ENCODE measurements at regions not wholly inside any gene's neighbourhood (a gene's known extent, or its start where the extent isn't known, plus 50 kb on each side); places are given as distances from the start of the nearest gene placed in this dataset.

GRCh38 chr5:109936996-109937395 is 247.3 kb downstream of the MAN2A1 start:
- TF ChIP-seq, protein P1, sequence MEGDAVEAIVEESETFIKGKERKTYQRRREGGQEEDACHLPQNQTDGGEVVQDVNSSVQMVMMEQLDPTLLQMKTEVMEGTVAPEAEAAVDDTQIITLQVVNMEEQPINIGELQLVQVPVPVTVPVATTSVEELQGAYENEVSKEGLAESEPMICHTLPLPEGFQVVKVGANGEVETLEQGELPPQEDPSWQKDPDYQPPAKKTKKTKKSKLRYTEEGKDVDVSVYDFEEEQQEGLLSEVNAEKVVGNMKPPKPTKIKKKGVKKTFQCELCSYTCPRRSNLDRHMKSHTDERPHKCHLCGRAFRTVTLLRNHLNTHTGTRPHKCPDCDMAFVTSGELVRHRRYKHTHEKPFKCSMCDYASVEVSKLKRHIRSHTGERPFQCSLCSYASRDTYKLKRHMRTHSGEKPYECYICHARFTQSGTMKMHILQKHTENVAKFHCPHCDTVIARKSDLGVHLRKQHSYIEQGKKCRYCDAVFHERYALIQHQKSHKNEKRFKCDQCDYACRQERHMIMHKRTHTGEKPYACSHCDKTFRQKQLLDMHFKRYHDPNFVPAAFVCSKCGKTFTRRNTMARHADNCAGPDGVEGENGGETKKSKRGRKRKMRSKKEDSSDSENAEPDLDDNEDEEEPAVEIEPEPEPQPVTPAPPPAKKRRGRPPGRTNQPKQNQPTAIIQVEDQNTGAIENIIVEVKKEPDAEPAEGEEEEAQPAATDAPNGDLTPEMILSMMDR (IDR thresholded peaks at IDR 0.05): no peak
- H3K79me2 ChIP-seq: no peaks in the 10 kb centered on the region
- no peak overlapping the region for H3K4me2 ChIP-seq (ENCODE audit: low read length)
- H3K4me1 ChIP-seq: no peaks in the 10 kb centered on the region
- H3K9me3 ChIP-seq (ENCODE audit: control insufficient read depth, low read length): no peaks in the 10 kb centered on the region
- H3K27me3 ChIP-seq (ENCODE audit: control insufficient read depth, insufficient read depth, low read length): no peaks in the 10 kb centered on the region
- H3K27ac ChIP-seq: no peak overlapping the region
- H3K4me3 ChIP-seq (ENCODE audit: low read depth, low read length): no peak overlapping the region
- H3K36me3 ChIP-seq (ENCODE audit: control insufficient read depth, insufficient read depth, low read length): no peaks in the 10 kb centered on the region
- no peak overlapping the region for H3K9ac ChIP-seq
- H2AFZ ChIP-seq: no peak overlapping the region

- Histone ChIP-seq H3K4me2 (ENCODE audit: low read length) (no peak overlapping the region), H3K27me3 (ENCODE audit: control insufficient read depth, insufficient read depth, low read length) (no peaks in the 10 kb centered on the region), H3K4me3 (ENCODE audit: low read depth, low read length) (no peak overlapping the region), H3K27ac (no peak overlapping the region), H3K4me1 (no peaks in the 10 kb centered on the region), H2AFZ (no peak overlapping the region), H3K36me3 (ENCODE audit: control insufficient read depth, insufficient read depth, low read length) (no peaks in the 10 kb centered on the region), H3K9ac (no peak overlapping the region), H3K9me3 (ENCODE audit: control insufficient read depth, low read length) (no peaks in the 10 kb centered on the region), H3K79me2 (no peaks in the 10 kb centered on the region)
- TF ChIP-seq, protein P1 (IDR thresholded peaks at IDR 0.05): no peak
Measured at GRCh38 chr5:109937951-109938350, 248.2 kb downstream of the MAN2A1 start.

GRCh38 chr5:109938453-109938852 is 248.7 kb downstream of the MAN2A1 start:
- Histone ChIP-seq H3K4me3 (ENCODE audit: low read depth, low read length) (no peak overlapping the region), H3K79me2 (no peaks in the 10 kb centered on the region), H3K4me1 (no peaks in the 10 kb centered on the region), H3K27me3 (ENCODE audit: control insufficient read depth, insufficient read depth, low read length) (no peaks in the 10 kb centered on the region), H3K27ac (no peak overlapping the region), H3K9ac (no peak overlapping the region), H3K9me3 (ENCODE audit: control insufficient read depth, low read length) (no peaks in the 10 kb centered on the region), H2AFZ (no peak overlapping the region), H3K36me3 (ENCODE audit: control insufficient read depth, insufficient read depth, low read length) (no peaks in the 10 kb centered on the region), H3K4me2 (ENCODE audit: low read length) (no peak overlapping the region)
- TF ChIP-seq, protein P1 (IDR thresholded peaks at IDR 0.05): no peak

DNA sequence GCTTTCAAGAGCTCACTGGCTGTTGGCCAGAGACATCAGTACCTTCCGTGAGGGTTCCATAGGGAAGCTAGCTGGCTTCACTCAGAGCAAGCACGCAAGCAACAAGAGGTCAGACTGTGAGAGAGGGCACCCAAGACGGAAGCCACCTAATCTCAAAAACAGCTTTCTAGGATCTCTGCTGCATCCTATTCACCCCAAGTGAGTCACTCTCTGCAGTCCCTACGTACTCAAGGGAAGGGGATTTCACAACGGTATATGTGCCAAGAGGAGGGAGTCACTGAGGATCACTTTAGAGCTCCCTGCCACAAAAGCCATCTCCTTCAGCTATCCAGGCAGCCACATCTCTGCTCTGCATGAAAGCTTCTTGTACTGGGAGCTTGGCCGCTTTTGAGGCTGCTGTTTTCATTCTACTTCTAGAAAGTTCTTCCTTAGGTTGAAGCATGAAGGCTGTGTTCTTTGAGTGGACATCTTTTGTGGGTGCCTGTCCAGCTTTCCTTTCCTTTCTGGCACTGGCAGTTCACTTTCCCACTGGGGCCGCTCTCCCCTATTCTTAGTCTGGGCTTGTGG is 249.5 kb downstream of the MAN2A1 start:
- H3K79me2 ChIP-seq: no peaks in the 10 kb centered on the region
- TF ChIP-seq, protein P1 (IDR thresholded peaks at IDR 0.05): no peak
- no peaks in the 10 kb centered on the region for H3K27me3 ChIP-seq (ENCODE audit: control insufficient read depth, insufficient read depth, low read length)
- no peak overlapping the region for H3K27ac ChIP-seq
- H3K9me3 ChIP-seq (ENCODE audit: control insufficient read depth, low read length): no peaks in the 10 kb centered on the region
- H2AFZ ChIP-seq: no peak overlapping the region
- H3K4me2 ChIP-seq (ENCODE audit: low read length): no peak overlapping the region
- no peak overlapping the region for H3K9ac ChIP-seq
- H3K4me1 ChIP-seq: no peaks in the 10 kb centered on the region
- no peaks in the 10 kb centered on the region for H3K36me3 ChIP-seq (ENCODE audit: control insufficient read depth, insufficient read depth, low read length)
- no peak overlapping the region for H3K4me3 ChIP-seq (ENCODE audit: low read depth, low read length)

- H3K27ac ChIP-seq: no peak overlapping the region
- H3K4me2 ChIP-seq (ENCODE audit: low read length): no peak overlapping the region
- no peaks in the 10 kb centered on the region for H3K4me1 ChIP-seq
- TF ChIP-seq, protein P1 (IDR thresholded peaks at IDR 0.05): no peak
- no peaks in the 10 kb centered on the region for H3K79me2 ChIP-seq
- no peaks in the 10 kb centered on the region for H3K36me3 ChIP-seq (ENCODE audit: control insufficient read depth, insufficient read depth, low read length)
- no peaks in the 10 kb centered on the region for H3K9me3 ChIP-seq (ENCODE audit: control insufficient read depth, low read length)
- no peak overlapping the region for H3K9ac ChIP-seq
- H3K4me3 ChIP-seq (ENCODE audit: low read depth, low read length): no peak overlapping the region
- H3K27me3 ChIP-seq (ENCODE audit: control insufficient read depth, insufficient read depth, low read length): no peaks in the 10 kb centered on the region
- H2AFZ ChIP-seq: no peak overlapping the region
Measured at GRCh38 chr5:109942646-109943045, 252.9 kb downstream of the MAN2A1 start.

All from parathyroid adenoma (tissue), 2 donors.